Astrocyte (in vitro differentiated cells and primary cell): ENCODE measurements at regions not wholly inside any gene's neighbourhood (a gene's known extent, or its start where the extent isn't known, plus 50 kb on each side); places are given as distances from the start of the nearest gene placed in this dataset.

Source experiments
- DNase-seq: peaks from one replicate; pipeline ENCODE4 v3.0.0-alpha.2; 2010; ENCODE audit warnings: low read depth
- FAIRE-seq: peaks from 2 replicates; lab custom pipeline; 2011; peaks lifted over from hg19 to GRCh38; lab: Jason Lieb, UNC
- H2AFZ ChIP-seq: 2 replicates; pipeline ENCODE4 v1.6.0; 2012; ENCODE audit warnings: low read depth, low read length, inconsistent platforms
- H3K27ac ChIP-seq: 2 replicates; pipeline ENCODE4 v1.5.1; 2011; ENCODE audit warnings: low read depth, low read length, inconsistent platforms
- H3K27me3 ChIP-seq: 2 replicates; pipeline ENCODE4 v1.6.0; 2011; ENCODE audit warnings: low read length, inconsistent platforms; ENCODE audit not compliant: insufficient read depth
- H3K36me3 ChIP-seq: 2 replicates; pipeline ENCODE4 v1.5.1; 2011; ENCODE audit warnings: low read length, inconsistent platforms; ENCODE audit not compliant: insufficient read depth
- H3K4me1 ChIP-seq: 2 replicates; pipeline ENCODE4 v1.5.1; 2011; ENCODE audit warnings: low read length, inconsistent platforms; ENCODE audit not compliant: insufficient read depth
- H3K4me2 ChIP-seq: 2 replicates; pipeline ENCODE4 v1.6.0; 2012; ENCODE audit warnings: low read length, inconsistent platforms
- H3K4me3 ChIP-seq: 2 replicates; pipeline ENCODE4 v1.5.1; 2011; ENCODE audit warnings: low read depth, mild to moderate bottlenecking, low read length, inconsistent platforms; ENCODE audit not compliant: insufficient read depth
- H3K79me2 ChIP-seq: 2 replicates; pipeline ENCODE4 v1.6.0; 2012; ENCODE audit warnings: mild to moderate bottlenecking, low read length, inconsistent platforms; ENCODE audit not compliant: insufficient read depth
- H3K9ac ChIP-seq: 2 replicates; pipeline ENCODE4 v1.6.0; 2012; ENCODE audit warnings: mild to moderate bottlenecking, low read length, inconsistent platforms
- H3K9me3 ChIP-seq: 2 replicates; pipeline ENCODE4 v1.5.1; 2012; ENCODE audit warnings: low read depth, mild to moderate bottlenecking, low read length, inconsistent platforms; ENCODE audit not compliant: insufficient read depth
- H4K20me1 ChIP-seq: 2 replicates; pipeline ENCODE4 v1.6.0; 2012; ENCODE audit warnings: low read length, inconsistent platforms; ENCODE audit not compliant: insufficient read depth
- H3K27ac Mint-ChIP-seq: one replicate; pipeline ENCODE4 v1.8.0; 2021; ENCODE audit warnings: mild to moderate bottlenecking, mixed read lengths; ENCODE audit not compliant: unreplicated experiment
- H3K27me3 Mint-ChIP-seq: one replicate; pipeline ENCODE4 v1.8.0; 2021; ENCODE audit warnings: low read depth, mixed read lengths; ENCODE audit not compliant: unreplicated experiment
- H3K36me3 Mint-ChIP-seq: one replicate; pipeline ENCODE4 v1.8.0; 2021; ENCODE audit warnings: low read depth, mixed read lengths; ENCODE audit not compliant: unreplicated experiment
- H3K4me1 Mint-ChIP-seq: one replicate; pipeline ENCODE4 v1.8.0; 2021; ENCODE audit warnings: low read depth, mixed read lengths; ENCODE audit not compliant: unreplicated experiment
- H3K4me3 Mint-ChIP-seq: one replicate; pipeline ENCODE4 v1.8.0; 2021; ENCODE audit warnings: mild to moderate bottlenecking, moderate library complexity, mixed read lengths; ENCODE audit not compliant: unreplicated experiment
- H3K9me3 Mint-ChIP-seq: one replicate; pipeline ENCODE4 v1.8.0; 2021; ENCODE audit warnings: mild to moderate bottlenecking, mixed read lengths; ENCODE audit not compliant: unreplicated experiment
- CTCF ChIP-seq: IDR thresholded peaks from 2 replicates; pipeline ENCODE4 v1.5.1; 2011; ENCODE audit warnings: low read depth, mild to moderate bottlenecking, inconsistent platforms, low read length, moderate library complexity; ENCODE audit not compliant: insufficient read depth
- EZH2 ChIP-seq: IDR thresholded peaks from 2 replicates; pipeline ENCODE4 v1.6.1; 2012; ENCODE audit warnings: mild to moderate bottlenecking, low read length, inconsistent platforms; ENCODE audit not compliant: insufficient read depth

GRCh38 chr1:229749992-229750391, 123.9 kb downstream of the URB2 start:
- no peak overlapping the region for H3K4me3 Mint-ChIP-seq

GRCh38 chr1:229751610-229752009, 125.6 kb downstream of the URB2 start:
- H3K4me1 Mint-ChIP-seq, result peaks cover 17% of the 10 kb centered on the region
- TF ChIP-seq CTCF, result no peak
- no peak for TF ChIP-seq EZH2
- no peak for DNase-seq
- Histone ChIP-seq H3K9me3 (no peaks in the 10 kb centered on the region), H3K4me3 (no peak overlapping the region), H3K4me2 (no peak overlapping the region), H4K20me1 (no peaks in the 10 kb centered on the region), H3K36me3 (no peaks in the 10 kb centered on the region), H3K79me2 (no peaks in the 10 kb centered on the region), H3K27ac (no peak overlapping the region), H3K9ac (no peak overlapping the region), H2AFZ (no peak overlapping the region), H3K27me3 (no peaks in the 10 kb centered on the region), H3K4me1 (peaks cover 5% of the 10 kb centered on the region)
- no peak for FAIRE-seq
- peaks cover 2% of the 10 kb centered on the region for H3K9me3 Mint-ChIP-seq
- peaks cover 3% of the 10 kb centered on the region for H3K36me3 Mint-ChIP-seq
- H3K27ac Mint-ChIP-seq, result no peak overlapping the region
- H3K4me3 Mint-ChIP-seq, result no peak overlapping the region
- no peaks in the 10 kb centered on the region for H3K27me3 Mint-ChIP-seq

More at GRCh38 chr1:229749992-229750391, 123.9 kb downstream of the URB2 start:
- Histone ChIP-seq H3K9me3 (no peaks in the 10 kb centered on the region), H3K4me3 (no peak overlapping the region), H3K36me3 (no peaks in the 10 kb centered on the region), H4K20me1 (no peaks in the 10 kb centered on the region), H3K79me2 (no peaks in the 10 kb centered on the region), H2AFZ (no peak overlapping the region), H3K27ac (no peak overlapping the region), H3K4me1 (no peaks in the 10 kb centered on the region), H3K27me3 (no peaks in the 10 kb centered on the region), H3K4me2 (no peak overlapping the region), H3K9ac (no peak overlapping the region)
- DNase-seq, result no peak
- H3K9me3 Mint-ChIP-seq, result peaks cover 4% of the 10 kb centered on the region
- no peak overlapping the region for H3K27ac Mint-ChIP-seq
- peaks cover 3% of the 10 kb centered on the region for H3K36me3 Mint-ChIP-seq
- H3K27me3 Mint-ChIP-seq, result no peaks in the 10 kb centered on the region
- no peak for FAIRE-seq
- TF ChIP-seq EZH2 (no peak), CTCF (no peak)
- H3K4me1 Mint-ChIP-seq, result peaks cover 10% of the 10 kb centered on the region

GRCh38 chr1:229752679-229753078, 126.6 kb downstream of the URB2 start:
- no peak for FAIRE-seq
- no peak overlapping the region for H3K4me2 ChIP-seq
- peaks cover 4% of the 10 kb centered on the region for H3K9me3 Mint-ChIP-seq

More at GRCh38 chr1:229752679-229753078, 126.6 kb downstream of the URB2 start:
- H3K4me1 ChIP-seq, result peaks cover 15% of the 10 kb centered on the region
- H3K9me3 ChIP-seq, result no peaks in the 10 kb centered on the region
- no peaks in the 10 kb centered on the region for H3K36me3 ChIP-seq
- no peak for DNase-seq
- no peaks in the 10 kb centered on the region for H4K20me1 ChIP-seq
- Mint-ChIP-seq H3K4me1 (peaks cover 27% of the 10 kb centered on the region), H3K27me3 (no peaks in the 10 kb centered on the region), H3K4me3 (no peak overlapping the region), H3K27ac (no peak overlapping the region), H3K36me3 (peaks cover 3% of the 10 kb centered on the region)
- no peak overlapping the region for H3K27ac ChIP-seq
- no peak overlapping the region for H3K9ac ChIP-seq
- H2AFZ ChIP-seq, result no peak overlapping the region
- no peaks in the 10 kb centered on the region for H3K27me3 ChIP-seq
- no peaks in the 10 kb centered on the region for H3K79me2 ChIP-seq
- H3K4me3 ChIP-seq, result no peak overlapping the region
- TF ChIP-seq EZH2 (no peak), CTCF (no peak)
